Heart left ventricle (tissue), 13 donors: ENCODE measurements at regions not wholly inside any gene's neighbourhood (a gene's known extent, or its start where the extent isn't known, plus 50 kb on each side); places are given as distances from the start of the nearest gene placed in this dataset.

ENCODE experiments used
- POLR2A ChIP-seq, 2 donors: fragments of 450-650 bp; IDR thresholded peaks; one replicate each; pipeline ENCODE4 v1.6.1; 2017; ENCODE audit warnings: antibody characterized with exemption in 2 of 2, mild to moderate bottlenecking in 2 of 2, moderate library complexity in 2 of 2
- TF ChIP-seq, protein P1 (sequence below), 12 donors: fragments of 200-600 bp; sonication (generic) in 4 of 12; IDR thresholded peaks; one replicate each; pipeline versions ENCODE4 v1.5.0 to v1.8.0; 2018 to 2022; ENCODE audit warnings: antibody characterized with exemption in 12 of 12, mild to moderate bottlenecking in 5 of 12
- donor health status: ischemic (EF 13 %, LVEDD 7.1; RV severe dilation, severe dysfunction).
- donor health status: DM: no; HTN: yes; CAD: no.
- donor health status: DM: no; HTN: no; CAD: no.
- donor health status: ischemic (EF 25% LVEDD 6.9; RV normal size, moderate dysfunction).
- donor health status: ischemic (EF 25% LVEDD 5.7; RV mildly dilated, moderate dysfunction).
- donor health status: ischemic (EF 35%, LVEDD 5.7; RV mildly dilated, moderate dysfunction).
- donor health status: nonischemic (EF 11% LVEDD 7.7; RV severe dilation, severe dysfunction).
- donor health status: DM: yes; HTN: yes; CAD: no.
- donor health status: PGD.
- donor health status: ischemic (EF 29% LVEDD 5.4; RV normal size, mild dysfunction).
- donor health status: nonischemic (EF 23%, LVEDD 6.1; RV moderate dilation, normal function).

DNA sequence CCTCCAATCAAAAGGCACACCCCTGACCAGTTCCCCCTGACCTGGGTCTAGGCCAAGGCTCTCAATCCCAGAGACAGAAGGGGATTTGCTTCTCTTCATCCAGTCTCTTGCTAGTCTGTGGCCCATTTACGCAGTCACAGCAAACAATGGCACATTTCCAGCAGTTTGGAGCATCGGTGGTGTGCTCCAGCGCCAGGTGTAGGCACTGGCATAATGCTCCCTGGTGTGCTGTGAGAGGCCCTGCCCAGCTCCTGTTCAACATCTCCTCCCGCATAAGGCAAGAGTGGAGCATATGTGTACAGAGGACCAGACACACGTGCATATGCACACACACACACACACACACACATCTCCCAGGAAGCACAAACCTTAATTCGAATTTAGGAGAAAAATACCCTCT, 79.5 kb upstream of the ERCC6L2 start:
- TF ChIP-seq, protein P1, sequence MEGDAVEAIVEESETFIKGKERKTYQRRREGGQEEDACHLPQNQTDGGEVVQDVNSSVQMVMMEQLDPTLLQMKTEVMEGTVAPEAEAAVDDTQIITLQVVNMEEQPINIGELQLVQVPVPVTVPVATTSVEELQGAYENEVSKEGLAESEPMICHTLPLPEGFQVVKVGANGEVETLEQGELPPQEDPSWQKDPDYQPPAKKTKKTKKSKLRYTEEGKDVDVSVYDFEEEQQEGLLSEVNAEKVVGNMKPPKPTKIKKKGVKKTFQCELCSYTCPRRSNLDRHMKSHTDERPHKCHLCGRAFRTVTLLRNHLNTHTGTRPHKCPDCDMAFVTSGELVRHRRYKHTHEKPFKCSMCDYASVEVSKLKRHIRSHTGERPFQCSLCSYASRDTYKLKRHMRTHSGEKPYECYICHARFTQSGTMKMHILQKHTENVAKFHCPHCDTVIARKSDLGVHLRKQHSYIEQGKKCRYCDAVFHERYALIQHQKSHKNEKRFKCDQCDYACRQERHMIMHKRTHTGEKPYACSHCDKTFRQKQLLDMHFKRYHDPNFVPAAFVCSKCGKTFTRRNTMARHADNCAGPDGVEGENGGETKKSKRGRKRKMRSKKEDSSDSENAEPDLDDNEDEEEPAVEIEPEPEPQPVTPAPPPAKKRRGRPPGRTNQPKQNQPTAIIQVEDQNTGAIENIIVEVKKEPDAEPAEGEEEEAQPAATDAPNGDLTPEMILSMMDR (IDR thresholded peaks at IDR 0.05): no peak
- TF ChIP-seq POLR2A (IDR thresholded peaks at IDR 0.05): no peak
